ENCODE measurements at regions not wholly inside any gene's neighbourhood (a gene's known extent, or its start where the extent isn't known, plus 50 kb on each side); places are given as distances from the start of the nearest gene placed in this dataset.

DNA sequence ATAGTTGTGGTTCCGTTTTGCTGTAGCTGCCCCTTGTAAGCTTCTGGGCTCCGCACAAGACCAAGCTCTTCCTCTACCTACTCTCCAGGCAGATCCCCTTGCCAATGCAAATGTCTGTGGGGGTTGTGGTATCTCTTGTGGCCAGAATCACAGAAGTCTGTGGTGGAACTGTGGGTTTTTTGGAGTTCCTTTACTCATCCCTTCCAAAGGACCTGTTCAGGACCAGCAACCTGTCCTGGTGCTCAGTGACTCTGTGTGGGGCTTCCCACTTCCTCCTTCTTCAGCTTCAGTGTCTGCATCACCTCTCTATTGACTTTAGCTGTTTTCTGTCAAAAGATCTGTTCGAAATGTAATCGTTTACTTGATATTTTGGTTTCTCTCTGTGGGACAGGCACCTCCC, 441.3 kb upstream of the ADAMTSL1 start:
- Histone ChIP-seq H3K79me2 (ENCODE audit: low read length) (no peaks in the 10 kb centered on the region), H3K4me2 (ENCODE audit: low read length) (no peak overlapping the region), H3K36me3 (ENCODE audit: low read depth, low read length) (no peaks in the 10 kb centered on the region), H3F3A (ENCODE audit: low read length, unreplicated experiment) (no peaks in the 10 kb centered on the region), H3K4me1 (ENCODE audit: insufficient read depth, low read length) (no peaks in the 10 kb centered on the region), H2AFZ (ENCODE audit: low read length) (no peak overlapping the region), H3K9me2 (replicated peaks; ENCODE audit: low read length) (no peaks in the 10 kb centered on the region), H3K27ac (ENCODE audit: low read length) (no peak overlapping the region), H3K9me3 (ENCODE audit: low read length) (no peaks in the 10 kb centered on the region), H4K20me1 (ENCODE audit: low read length) (no peaks in the 10 kb centered on the region), H3K27me3 (ENCODE audit: low read length) (peaks cover 8% of the 10 kb centered on the region; the same call in 1 of the 2 replicates), H3K9ac (ENCODE audit: low read length) (no peak overlapping the region), H3K4me3 (ENCODE audit: low read length) (no peak overlapping the region)
- ATAC-seq (no peak), DNase-seq (no peak)
- intact Hi-C loops (cut with micrococcal nuclease), result no loop called here
- ChIA-PET POLR2A (ENCODE audit: unreplicated experiment) (interaction anchor here (0.6 kb wide), 1 partner anchor 38 kb away, joined by 4 read pairs; no protein-coding TSS in a partner anchor), CTCF (no interaction called here)
- BruUV-seq (replicated peaks), result no TSS peak
- TF ChIP-seq EZH2phosphoT487 (IDR thresholded peaks at IDR 0.05; ENCODE audit: borderline replicate concordance, low read length), result no peak
- TF ChIP-seq, protein P1, sequence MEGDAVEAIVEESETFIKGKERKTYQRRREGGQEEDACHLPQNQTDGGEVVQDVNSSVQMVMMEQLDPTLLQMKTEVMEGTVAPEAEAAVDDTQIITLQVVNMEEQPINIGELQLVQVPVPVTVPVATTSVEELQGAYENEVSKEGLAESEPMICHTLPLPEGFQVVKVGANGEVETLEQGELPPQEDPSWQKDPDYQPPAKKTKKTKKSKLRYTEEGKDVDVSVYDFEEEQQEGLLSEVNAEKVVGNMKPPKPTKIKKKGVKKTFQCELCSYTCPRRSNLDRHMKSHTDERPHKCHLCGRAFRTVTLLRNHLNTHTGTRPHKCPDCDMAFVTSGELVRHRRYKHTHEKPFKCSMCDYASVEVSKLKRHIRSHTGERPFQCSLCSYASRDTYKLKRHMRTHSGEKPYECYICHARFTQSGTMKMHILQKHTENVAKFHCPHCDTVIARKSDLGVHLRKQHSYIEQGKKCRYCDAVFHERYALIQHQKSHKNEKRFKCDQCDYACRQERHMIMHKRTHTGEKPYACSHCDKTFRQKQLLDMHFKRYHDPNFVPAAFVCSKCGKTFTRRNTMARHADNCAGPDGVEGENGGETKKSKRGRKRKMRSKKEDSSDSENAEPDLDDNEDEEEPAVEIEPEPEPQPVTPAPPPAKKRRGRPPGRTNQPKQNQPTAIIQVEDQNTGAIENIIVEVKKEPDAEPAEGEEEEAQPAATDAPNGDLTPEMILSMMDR (conservative IDR thresholded peaks at IDR 0.05; ENCODE audit: low read depth, low read length), result no peak
- no peak for TF ChIP-seq EZH2 (IDR thresholded peaks at IDR 0.05; ENCODE audit: low read length, unreplicated experiment)

DNA sequence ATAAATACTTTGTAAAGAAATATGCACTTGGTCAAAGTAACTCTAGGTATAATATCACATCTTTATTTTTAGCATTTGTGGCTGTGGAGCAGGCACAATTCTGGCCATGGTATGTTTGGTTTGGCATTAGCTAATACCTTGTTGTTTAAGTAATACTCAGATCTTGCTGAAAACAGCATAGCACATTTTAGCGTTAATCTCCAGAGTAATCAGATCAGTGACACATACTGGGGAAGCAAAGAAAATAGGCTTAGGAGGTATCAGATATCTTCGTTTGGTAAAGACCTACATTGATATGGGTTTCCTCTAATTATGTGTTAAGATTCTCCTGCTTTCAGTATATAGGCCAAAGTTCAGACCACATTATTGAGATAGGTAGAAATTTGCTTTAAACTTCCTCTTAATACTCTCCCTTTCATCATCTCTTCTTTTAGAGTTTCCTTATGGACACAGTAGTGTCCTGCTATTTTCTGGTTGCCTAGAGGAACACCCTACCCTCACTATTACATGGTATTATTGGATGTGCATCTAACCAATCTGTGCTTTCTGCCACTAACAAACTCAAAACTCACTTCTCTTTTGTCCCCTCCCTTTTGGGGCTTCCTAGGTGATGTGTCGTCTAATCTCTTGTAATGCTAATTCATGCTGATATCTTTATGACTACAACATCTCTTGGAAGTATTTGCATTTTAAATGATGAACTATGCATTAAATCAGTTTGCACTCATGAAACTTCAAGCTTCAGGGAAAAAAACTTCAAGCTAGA, 437.3 kb upstream of the ADAMTSL1 start:
- Histone ChIP-seq H3K27ac (ENCODE audit: low read length) (no peak overlapping the region), H3K4me1 (ENCODE audit: insufficient read depth, low read length) (no peaks in the 10 kb centered on the region), H2AFZ (ENCODE audit: low read length) (no peak overlapping the region), H3K79me2 (ENCODE audit: low read length) (no peaks in the 10 kb centered on the region), H3F3A (ENCODE audit: low read length, unreplicated experiment) (no peaks in the 10 kb centered on the region), H3K9me3 (ENCODE audit: low read length) (no peaks in the 10 kb centered on the region), H4K20me1 (ENCODE audit: low read length) (no peaks in the 10 kb centered on the region), H3K4me2 (ENCODE audit: low read length) (no peak overlapping the region), H3K4me3 (ENCODE audit: low read length) (no peak overlapping the region), H3K36me3 (ENCODE audit: low read depth, low read length) (no peaks in the 10 kb centered on the region), H3K27me3 (ENCODE audit: low read length) (peaks cover 8% of the 10 kb centered on the region), H3K9me2 (replicated peaks; ENCODE audit: low read length) (no peaks in the 10 kb centered on the region), H3K9ac (ENCODE audit: low read length) (no peak overlapping the region)
- ChIA-PET CTCF (no interaction called here), POLR2A (ENCODE audit: unreplicated experiment) (no interaction called here)
- intact Hi-C loops (cut with micrococcal nuclease), result no loop called here
- DNase-seq (no peak), ATAC-seq (no peak)
- TF ChIP-seq, protein P1 (conservative IDR thresholded peaks at IDR 0.05; ENCODE audit: low read depth, low read length), result no peak
- no peak for TF ChIP-seq EZH2 (IDR thresholded peaks at IDR 0.05; ENCODE audit: low read length, unreplicated experiment)
- BruUV-seq (replicated peaks), result no TSS peak

DNA sequence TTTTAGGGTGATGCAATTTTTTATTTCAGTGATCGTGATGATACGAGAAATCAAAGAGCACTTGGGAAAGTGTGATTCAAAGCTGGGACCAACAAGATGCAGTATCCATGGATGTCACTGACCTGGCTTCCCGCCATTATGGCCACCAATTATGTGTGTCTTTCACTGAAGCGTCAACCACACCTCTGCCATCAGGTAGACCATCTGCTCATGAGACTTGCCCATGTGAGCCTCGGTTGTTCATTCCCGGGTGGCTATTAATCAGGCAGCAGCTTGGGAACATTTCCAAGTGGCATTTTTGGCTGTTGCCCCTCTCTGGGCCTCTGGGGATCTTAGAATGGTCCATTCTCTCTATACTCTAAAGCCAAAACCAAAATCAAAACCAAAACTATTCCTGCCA, 436.0 kb upstream of the ADAMTSL1 start:
- peaks cover 8% of the 10 kb centered on the region for H3K27me3 ChIP-seq (ENCODE audit: low read length)
- intact Hi-C loops (cut with micrococcal nuclease), result no loop called here
- no peaks in the 10 kb centered on the region for H3K9me3 ChIP-seq (ENCODE audit: low read length)
- ATAC-seq (no peak), DNase-seq (no peak)
- TF ChIP-seq, protein P1 (conservative IDR thresholded peaks at IDR 0.05; ENCODE audit: low read depth, low read length), result no peak
- TF ChIP-seq EZH2phosphoT487 (IDR thresholded peaks at IDR 0.05; ENCODE audit: borderline replicate concordance, low read length) (no peak), EZH2 (IDR thresholded peaks at IDR 0.05; ENCODE audit: low read length, unreplicated experiment) (no peak)
- no peaks in the 10 kb centered on the region for H3K36me3 ChIP-seq (ENCODE audit: low read depth, low read length)
- no peaks in the 10 kb centered on the region for H3K79me2 ChIP-seq (ENCODE audit: low read length)
- H4K20me1 ChIP-seq (ENCODE audit: low read length), result no peaks in the 10 kb centered on the region
- no peak overlapping the region for H3K4me3 ChIP-seq (ENCODE audit: low read length)
- no TSS peak for BruUV-seq (replicated peaks)
- ChIA-PET CTCF (no interaction called here), POLR2A (ENCODE audit: unreplicated experiment) (no interaction called here)
- no peak overlapping the region for H2AFZ ChIP-seq (ENCODE audit: low read length)
- H3K9me2 ChIP-seq (replicated peaks; ENCODE audit: low read length), result no peaks in the 10 kb centered on the region
- no peaks in the 10 kb centered on the region for H3F3A ChIP-seq (ENCODE audit: low read length, unreplicated experiment)
- H3K9ac ChIP-seq (ENCODE audit: low read length), result no peak overlapping the region
- H3K4me2 ChIP-seq (ENCODE audit: low read length), result no peak overlapping the region
- H3K4me1 ChIP-seq (ENCODE audit: insufficient read depth, low read length), result no peaks in the 10 kb centered on the region
- no peak overlapping the region for H3K27ac ChIP-seq (ENCODE audit: low read length)
